Upper lobe of left lung (tissue), 4 donors: ENCODE measurements at regions not wholly inside any gene's neighbourhood (a gene's known extent, or its start where the extent isn't known, plus 50 kb on each side); places are given as distances from the start of the nearest gene placed in this dataset.

Source experiments
- POLR2A ChIP-seq, 4 donors: fragments of 450-650 bp; IDR thresholded peaks; one replicate each; pipeline ENCODE4 v1.5.1; 2016 to 2017; ENCODE audit warnings: antibody characterized with exemption in 4 of 4, mild to moderate bottlenecking in 2 of 4
- TF ChIP-seq, protein P1 (sequence below), 6 experiments: fragments of 450-650 bp in 4 of 6; fragments of 200-600 bp in 2 of 6; sonication (generic) in 2 of 6; IDR thresholded peaks; one replicate each; pipeline ENCODE4 v1.5.1; 2016 to 2019; ENCODE audit warnings: antibody characterized with exemption in 6 of 6

- no peak for TF ChIP-seq POLR2A (IDR thresholded peaks at IDR 0.05)
- TF ChIP-seq, protein P1, sequence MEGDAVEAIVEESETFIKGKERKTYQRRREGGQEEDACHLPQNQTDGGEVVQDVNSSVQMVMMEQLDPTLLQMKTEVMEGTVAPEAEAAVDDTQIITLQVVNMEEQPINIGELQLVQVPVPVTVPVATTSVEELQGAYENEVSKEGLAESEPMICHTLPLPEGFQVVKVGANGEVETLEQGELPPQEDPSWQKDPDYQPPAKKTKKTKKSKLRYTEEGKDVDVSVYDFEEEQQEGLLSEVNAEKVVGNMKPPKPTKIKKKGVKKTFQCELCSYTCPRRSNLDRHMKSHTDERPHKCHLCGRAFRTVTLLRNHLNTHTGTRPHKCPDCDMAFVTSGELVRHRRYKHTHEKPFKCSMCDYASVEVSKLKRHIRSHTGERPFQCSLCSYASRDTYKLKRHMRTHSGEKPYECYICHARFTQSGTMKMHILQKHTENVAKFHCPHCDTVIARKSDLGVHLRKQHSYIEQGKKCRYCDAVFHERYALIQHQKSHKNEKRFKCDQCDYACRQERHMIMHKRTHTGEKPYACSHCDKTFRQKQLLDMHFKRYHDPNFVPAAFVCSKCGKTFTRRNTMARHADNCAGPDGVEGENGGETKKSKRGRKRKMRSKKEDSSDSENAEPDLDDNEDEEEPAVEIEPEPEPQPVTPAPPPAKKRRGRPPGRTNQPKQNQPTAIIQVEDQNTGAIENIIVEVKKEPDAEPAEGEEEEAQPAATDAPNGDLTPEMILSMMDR (IDR thresholded peaks at IDR 0.05), result no peak
These were observed 484.8 kb upstream of the JAG1 start for GRCh38 chr20:11158589-11158988.
